Transverse colon (tissue), 4 donors: ENCODE measurements at regions not wholly inside any gene's neighbourhood (a gene's known extent, or its start where the extent isn't known, plus 50 kb on each side); places are given as distances from the start of the nearest gene placed in this dataset.

Experiments used
- DNase-seq: peaks from one replicate; pipeline ENCODE4 v3.0.0-alpha.2; 2019
- H3K27ac ChIP-seq, 4 donors: fragments of 200-600 bp; sonication (generic); 2 replicates each; pipeline ENCODE4 v1.5.1; 2016 to 2018; ENCODE audit warnings: inconsistent platforms in 4 of 4
- H3K27me3 ChIP-seq: fragments of 200-600 bp; sonication (generic); 2 replicates; pipeline ENCODE4 v1.5.1; 2017; ENCODE audit warnings: inconsistent platforms
- H3K36me3 ChIP-seq, 4 donors: fragments of 200-600 bp; sonication (generic); 2 replicates each; pipeline ENCODE4 v1.5.1; 2017 to 2019; ENCODE audit warnings: inconsistent platforms in 4 of 4
- H3K4me1 ChIP-seq, 4 donors: fragments of 200-600 bp; sonication (generic); 2 replicates each; pipeline ENCODE4 v1.5.1; 2017 to 2020; ENCODE audit warnings: inconsistent platforms in 4 of 4
- H3K4me3 ChIP-seq, 4 donors: fragments of 200-600 bp; sonication (generic); 1 replicate in 1 of 4; 2 replicates in 3 of 4; pipeline versions ENCODE4 v1.5.1 to v1.6.1; 2017 to 2019; ENCODE audit warnings: inconsistent platforms in 4 of 4
- H3K9me3 ChIP-seq, 2 donors: fragments of 200-600 bp; sonication (generic); 2 replicates each; pipeline ENCODE4 v1.5.1; 2017 to 2019; ENCODE audit warnings: inconsistent platforms in 2 of 2
- CTCF ChIP-seq, 5 experiments: fragments of 200-600 bp in 3 of 5; fragments of 450-650 bp in 2 of 5; sonication (generic) in 3 of 5; IDR thresholded peaks; 1 replicate in 2 of 5; 2 replicates in 3 of 5; pipeline ENCODE4 v1.5.1; 2016 to 2017; ENCODE audit warnings: antibody characterized with exemption in 5 of 5, inconsistent platforms in 3 of 5, mild to moderate bottlenecking in 2 of 5, moderate library complexity in 1 of 5
- EP300 ChIP-seq: sonication (generic); formaldehyde crosslinking; IDR thresholded peaks from one replicate; pipeline ENCODE4 v1.6.1; 2017; ENCODE audit warnings: antibody characterized with exemption, low read depth
- POLR2A ChIP-seq: fragments of 450-650 bp; IDR thresholded peaks from one replicate; pipeline ENCODE4 v1.6.1; 2016; ENCODE audit warnings: antibody characterized with exemption, mild to moderate bottlenecking, moderate library complexity
- POLR2AphosphoS5 ChIP-seq, 3 donors: sonication (generic); formaldehyde crosslinking; IDR thresholded peaks; one replicate each; pipeline ENCODE4 v1.6.1; 2016; ENCODE audit warnings: antibody characterized with exemption in 3 of 3
- WGBS, 2 donors: methylation state at CpG; one replicate each; pipeline ENCODE4 v1.1.5; 2018; ENCODE audit warnings: low coverage in 1 of 2; 5-methylcytosine and 5-hydroxymethylcytosine counted together
- in situ Hi-C, 4 donors: fragments of 200-750 bp; cut with MboI; loops; one replicate each; pipeline versions ENCODE4 v1.15.0 to v1.15.1; 2017; ENCODE audit warnings: low sequenced_read_pairs in 3 of 4, low pct_ligation_motif_present in 1 of 4, low pct_unique_long_range_greater_than_20kb in 1 of 4
- intact Hi-C: fragments of 100-400 bp; cut with DNase I; formaldehyde crosslinking; loops from one replicate; pipeline ENCODE4 v1.15.1; 2023; ENCODE audit warnings: low total_unique reads

GRCh38 chr5:104130320-104130719 lies 567.7 kb upstream of the NUDT12 start:
- H3K36me3 ChIP-seq: no peaks in the 10 kb centered on the region
- TF ChIP-seq POLR2AphosphoS5 (IDR thresholded peaks at IDR 0.05): no peak
- TF ChIP-seq EP300: no peak
- TF ChIP-seq CTCF (IDR thresholded peaks at IDR 0.05): no peak
- TF ChIP-seq POLR2A: no peak
- peaks cover 0 to 8% of the 10 kb centered on the region in 2 donors for H3K9me3 ChIP-seq
- no peak overlapping the region for H3K4me3 ChIP-seq
- intact Hi-C loops: no loop called here
- no peak overlapping the region for H3K27ac ChIP-seq
- 72 to 76% methylated on average over 3 of the region's 3 CpGs for WGBS, 2 donors
- DNase-seq: no peak
- no peaks in the 10 kb centered on the region for H3K27me3 ChIP-seq
- in situ Hi-C loops: no loop called here
- H3K4me1 ChIP-seq: no peaks in the 10 kb centered on the region

GRCh38 chr5:104128348-104128747 lies 565.8 kb upstream of the NUDT12 start:
- no peak for DNase-seq
- Histone ChIP-seq H3K4me1 (no peaks in the 10 kb centered on the region), H3K9me3 (no peaks in the 10 kb centered on the region), H3K36me3 (no peaks in the 10 kb centered on the region), H3K4me3 (no peak overlapping the region), H3K27ac (no peak overlapping the region), H3K27me3 (no peaks in the 10 kb centered on the region)
- in situ Hi-C loops (no loop called here), intact Hi-C loops (no loop called here)
- TF ChIP-seq EP300 (no peak), POLR2A (no peak), CTCF (IDR thresholded peaks at IDR 0.05) (no peak), POLR2AphosphoS5 (IDR thresholded peaks at IDR 0.05) (no peak)
- WGBS, 2 donors: 78 to 89% methylated on average over 5 of the region's 5 CpGs

- H3K9me3 ChIP-seq: no peaks in the 10 kb centered on the region
- in situ Hi-C loops: no loop called here
- H3K27me3 ChIP-seq: no peaks in the 10 kb centered on the region
- intact Hi-C loops: no loop called here
- DNase-seq: no peak
- H3K36me3 ChIP-seq: no peaks in the 10 kb centered on the region
- TF ChIP-seq POLR2A (no peak), POLR2AphosphoS5 (IDR thresholded peaks at IDR 0.05) (no peak), EP300 (no peak), CTCF (IDR thresholded peaks at IDR 0.05) (no peak)
- H3K27ac ChIP-seq: no peak overlapping the region
- 40 to 74% methylated on average over 1 of the region's 1 CpG for WGBS, 2 donors
- no peak overlapping the region for H3K4me3 ChIP-seq
- H3K4me1 ChIP-seq: no peaks in the 10 kb centered on the region
Observed at GRCh38 chr5:104126980-104127379, 564.4 kb upstream of the NUDT12 start.

- TF ChIP-seq CTCF (IDR thresholded peaks at IDR 0.05): no peak
- TF ChIP-seq POLR2A: no peak
- no peak for TF ChIP-seq EP300
- TF ChIP-seq POLR2AphosphoS5 (IDR thresholded peaks at IDR 0.05): no peak
- DNase-seq: no peak
- Histone ChIP-seq H3K27ac (no peak overlapping the region), H3K4me3 (no peak overlapping the region), H3K27me3 (no peaks in the 10 kb centered on the region), H3K4me1 (peaks cover 0 to 6% (median 0%) of the 10 kb centered on the region in 4 donors), H3K9me3 (no peaks in the 10 kb centered on the region), H3K36me3 (no peaks in the 10 kb centered on the region)
- in situ Hi-C loops (no loop called here), intact Hi-C loops (no loop called here)
Observed at GRCh38 chr5:104119529-104119928, 556.9 kb upstream of the NUDT12 start.
